ENCODE measurements at regions not wholly inside any gene's neighbourhood (a gene's known extent, or its start where the extent isn't known, plus 50 kb on each side); places are given as distances from the start of the nearest gene placed in this dataset.

DNA sequence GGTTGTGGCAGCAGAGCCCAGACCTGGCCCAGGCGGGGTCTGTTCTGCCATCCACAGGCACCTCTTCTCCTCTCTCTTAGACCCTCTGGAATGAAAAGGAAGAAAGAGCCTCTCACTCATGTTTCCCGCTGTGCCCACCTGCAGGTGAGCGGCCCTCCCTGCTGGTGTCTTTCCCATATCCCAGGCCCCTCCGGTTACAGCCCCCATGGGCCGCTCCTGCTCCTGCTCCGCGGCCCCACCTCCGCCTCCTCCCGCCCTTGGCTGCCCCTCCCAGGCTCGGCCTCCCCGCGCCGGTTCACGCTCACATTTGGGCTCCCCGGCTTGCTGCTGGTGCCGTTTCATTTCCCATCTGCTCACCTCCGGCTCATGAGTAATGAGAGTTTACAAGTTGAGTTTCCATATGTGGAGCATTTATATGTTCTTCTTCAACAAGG is 98.7 kb upstream of the SDK2 start:
- Histone ChIP-seq H3K9ac (ENCODE audit: low read length) (no peak overlapping the region), H3K4me1 (ENCODE audit: insufficient read depth, low read length, severe bottlenecking) (no peaks in the 10 kb centered on the region), H3K27me3 (ENCODE audit: insufficient read depth, low read length) (no peaks in the 10 kb centered on the region), H2AFZ (ENCODE audit: low read length) (no peak overlapping the region), H3K9me3 (ENCODE audit: low read length) (no peaks in the 10 kb centered on the region), H3F3A (ENCODE audit: insufficient read depth, low read length) (no peaks in the 10 kb centered on the region), H3K36me3 (ENCODE audit: insufficient read depth, low read length) (no peaks in the 10 kb centered on the region), H3K4me2 (ENCODE audit: low read length) (no peak overlapping the region), H4K20me1 (ENCODE audit: insufficient read depth, low read length) (no peaks in the 10 kb centered on the region), H3K4me3 (ENCODE audit: low read depth, low read length, poor library complexity, severe bottlenecking) (no peak overlapping the region), H3K9me2 (ENCODE audit: low read depth, low read length) (no peaks in the 10 kb centered on the region), H3K79me2 (ENCODE audit: insufficient read depth, low read length) (no peaks in the 10 kb centered on the region), H3K27ac (ENCODE audit: low read depth, low read length, poor library complexity, severe bottlenecking) (no peak overlapping the region)
- no peak for TF ChIP-seq EZH2 (IDR thresholded peaks at IDR 0.05; ENCODE audit: borderline replicate concordance, low read length)
- TF ChIP-seq, protein P1, sequence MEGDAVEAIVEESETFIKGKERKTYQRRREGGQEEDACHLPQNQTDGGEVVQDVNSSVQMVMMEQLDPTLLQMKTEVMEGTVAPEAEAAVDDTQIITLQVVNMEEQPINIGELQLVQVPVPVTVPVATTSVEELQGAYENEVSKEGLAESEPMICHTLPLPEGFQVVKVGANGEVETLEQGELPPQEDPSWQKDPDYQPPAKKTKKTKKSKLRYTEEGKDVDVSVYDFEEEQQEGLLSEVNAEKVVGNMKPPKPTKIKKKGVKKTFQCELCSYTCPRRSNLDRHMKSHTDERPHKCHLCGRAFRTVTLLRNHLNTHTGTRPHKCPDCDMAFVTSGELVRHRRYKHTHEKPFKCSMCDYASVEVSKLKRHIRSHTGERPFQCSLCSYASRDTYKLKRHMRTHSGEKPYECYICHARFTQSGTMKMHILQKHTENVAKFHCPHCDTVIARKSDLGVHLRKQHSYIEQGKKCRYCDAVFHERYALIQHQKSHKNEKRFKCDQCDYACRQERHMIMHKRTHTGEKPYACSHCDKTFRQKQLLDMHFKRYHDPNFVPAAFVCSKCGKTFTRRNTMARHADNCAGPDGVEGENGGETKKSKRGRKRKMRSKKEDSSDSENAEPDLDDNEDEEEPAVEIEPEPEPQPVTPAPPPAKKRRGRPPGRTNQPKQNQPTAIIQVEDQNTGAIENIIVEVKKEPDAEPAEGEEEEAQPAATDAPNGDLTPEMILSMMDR (IDR thresholded peaks at IDR 0.05; ENCODE audit: low read length): no peak

DNA sequence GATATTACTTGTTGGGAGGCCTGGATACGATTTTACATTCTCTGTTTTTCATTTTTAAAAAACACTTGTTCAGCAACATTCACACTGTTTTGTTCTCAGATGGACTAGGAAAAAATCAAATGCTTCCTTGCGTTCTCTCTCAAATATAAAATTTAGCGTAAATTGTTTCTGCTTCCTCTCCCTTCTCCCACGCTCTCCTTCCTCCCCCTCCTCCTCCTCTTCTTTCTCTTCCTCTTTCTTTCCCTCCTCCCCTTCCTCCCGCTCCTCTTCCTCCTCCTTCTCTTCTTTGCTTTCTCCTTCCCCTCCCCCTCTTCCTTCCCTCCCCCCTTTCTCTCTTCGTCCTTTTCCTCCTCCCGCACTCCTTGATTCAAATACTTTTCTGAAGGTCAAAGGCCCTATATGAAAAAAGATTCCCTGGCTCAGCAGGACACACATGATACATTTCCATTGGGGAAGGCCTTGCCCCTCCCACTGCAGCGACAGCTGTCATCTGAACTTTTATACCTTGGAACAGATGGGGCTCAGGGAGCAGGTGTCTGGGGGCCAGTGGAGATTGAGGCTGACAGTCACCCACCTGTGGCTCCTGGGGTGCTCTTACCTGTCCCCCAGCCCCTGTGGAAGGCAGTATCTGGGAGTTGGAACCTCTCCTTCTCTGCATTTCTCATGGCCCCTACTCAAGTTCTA is 99.4 kb upstream of the SDK2 start:
- Histone ChIP-seq H3K9ac (ENCODE audit: low read length) (no peak overlapping the region), H3K4me2 (ENCODE audit: low read length) (no peak overlapping the region), H3K9me2 (ENCODE audit: low read depth, low read length) (no peaks in the 10 kb centered on the region), H3K4me3 (ENCODE audit: low read depth, low read length, poor library complexity, severe bottlenecking) (no peak overlapping the region), H3K27me3 (ENCODE audit: insufficient read depth, low read length) (no peaks in the 10 kb centered on the region), H4K20me1 (ENCODE audit: insufficient read depth, low read length) (no peaks in the 10 kb centered on the region), H3K9me3 (ENCODE audit: low read length) (no peaks in the 10 kb centered on the region), H3K79me2 (ENCODE audit: insufficient read depth, low read length) (no peaks in the 10 kb centered on the region), H3F3A (ENCODE audit: insufficient read depth, low read length) (no peaks in the 10 kb centered on the region), H3K27ac (ENCODE audit: low read depth, low read length, poor library complexity, severe bottlenecking) (no peak overlapping the region), H3K36me3 (ENCODE audit: insufficient read depth, low read length) (no peaks in the 10 kb centered on the region), H2AFZ (ENCODE audit: low read length) (no peak overlapping the region), H3K4me1 (ENCODE audit: insufficient read depth, low read length, severe bottlenecking) (no peaks in the 10 kb centered on the region)
- TF ChIP-seq, protein P1 (IDR thresholded peaks at IDR 0.05; ENCODE audit: low read length): no peak
- no peak for TF ChIP-seq EZH2 (IDR thresholded peaks at IDR 0.05; ENCODE audit: borderline replicate concordance, low read length)

DNA sequence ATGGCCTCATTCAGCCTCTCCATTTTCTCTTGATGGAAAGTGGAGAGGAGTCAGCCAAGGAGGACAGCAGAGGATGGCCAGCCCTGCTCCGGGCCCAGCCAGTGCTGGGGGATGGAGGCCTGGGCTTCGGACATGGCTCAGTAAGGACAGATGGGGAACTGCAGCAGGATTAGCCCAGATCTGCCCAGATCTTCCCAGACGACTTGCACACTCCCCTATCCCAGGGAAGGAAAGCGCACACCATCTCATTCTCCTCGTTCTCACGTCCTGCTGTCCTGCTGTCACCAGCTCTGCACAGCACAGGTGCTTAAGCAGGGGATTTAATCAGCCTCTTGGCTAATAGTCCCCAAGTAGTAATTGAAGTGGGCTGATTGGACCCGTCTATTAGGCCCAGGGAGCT is 100.2 kb upstream of the SDK2 start:
- TF ChIP-seq EZH2 (IDR thresholded peaks at IDR 0.05; ENCODE audit: borderline replicate concordance, low read length): no peak
- TF ChIP-seq, protein P1 (IDR thresholded peaks at IDR 0.05; ENCODE audit: low read length): no peak
- Histone ChIP-seq H3K27ac (ENCODE audit: low read depth, low read length, poor library complexity, severe bottlenecking) (no peak overlapping the region), H3K79me2 (ENCODE audit: insufficient read depth, low read length) (no peaks in the 10 kb centered on the region), H3K4me1 (ENCODE audit: insufficient read depth, low read length, severe bottlenecking) (no peaks in the 10 kb centered on the region), H3F3A (ENCODE audit: insufficient read depth, low read length) (no peaks in the 10 kb centered on the region), H3K9me2 (ENCODE audit: low read depth, low read length) (no peaks in the 10 kb centered on the region), H3K36me3 (ENCODE audit: insufficient read depth, low read length) (no peaks in the 10 kb centered on the region), H2AFZ (ENCODE audit: low read length) (no peak overlapping the region), H3K27me3 (ENCODE audit: insufficient read depth, low read length) (0 out of 2 replicates have a peak, but pooled peaks cover 5% of the 10 kb centered on the region), H3K9ac (ENCODE audit: low read length) (no peak overlapping the region), H3K4me3 (ENCODE audit: low read depth, low read length, poor library complexity, severe bottlenecking) (no peak overlapping the region), H3K9me3 (ENCODE audit: low read length) (no peaks in the 10 kb centered on the region), H3K4me2 (ENCODE audit: low read length) (no peak overlapping the region), H4K20me1 (ENCODE audit: insufficient read depth, low read length) (no peaks in the 10 kb centered on the region)

Measured in OCI-LY1 (cell line).